Neural progenitor cell (in vitro differentiated cells): ENCODE measurements at regions not wholly inside any gene's neighbourhood (a gene's known extent, or its start where the extent isn't known, plus 50 kb on each side); places are given as distances from the start of the nearest gene placed in this dataset.
"Not testable (repeated sequence)": the region's sequence is repeated elsewhere in the genome, so short reads cannot be mapped to it uniquely, and the experiment has no call there.

Experiments
- DNase-seq: peaks from one replicate; pipeline ENCODE4 v3.0.0-alpha.2; 2016; ENCODE audit warnings: low spot score
- H2AFZ ChIP-seq: fragments of 200-600 bp; sonication (generic); replicated peaks from 2 replicates; pipeline ENCODE4 v1.6.1; 2016; ENCODE audit warnings: antibody characterized with exemption
- H3F3A ChIP-seq: fragments of 200-600 bp; sonication (generic); 2 replicates; pipeline ENCODE4 v1.6.1; 2016; ENCODE audit warnings: antibody characterized with exemption, low read depth
- H3K27ac ChIP-seq: fragments of 200-600 bp; sonication (generic); 2 replicates; pipeline ENCODE4 v1.5.1; 2016; ENCODE audit warnings: mild to moderate bottlenecking
- H3K27me3 ChIP-seq: fragments of 200-600 bp; sonication (generic); 2 replicates; pipeline ENCODE4 v1.6.1; 2016; ENCODE audit warnings: mild to moderate bottlenecking, moderate library complexity
- H3K36me3 ChIP-seq: fragments of 200-600 bp; sonication (generic); 2 replicates; pipeline ENCODE4 v1.5.1; 2016
- H3K4me1 ChIP-seq: fragments of 200-600 bp; sonication (generic); 2 replicates; pipeline ENCODE4 v1.6.1; 2016; ENCODE audit warnings: mixed run types
- H3K4me2 ChIP-seq: fragments of 200-600 bp; sonication (generic); 2 replicates; pipeline ENCODE4 v1.6.1; 2016
- H3K4me3 ChIP-seq: fragments of 200-600 bp; sonication (generic); 2 replicates; pipeline ENCODE4 v1.5.1; 2016
- H3K79me2 ChIP-seq: fragments of 200-600 bp; sonication (generic); 2 replicates; pipeline ENCODE4 v1.6.1; 2016; ENCODE audit warnings: low read depth
- H3K9ac ChIP-seq: fragments of 200-600 bp; sonication (generic); 2 replicates; pipeline ENCODE4 v1.6.1; 2016
- H3K9me3 ChIP-seq: fragments of 200-600 bp; sonication (generic); 2 replicates; pipeline ENCODE4 v1.5.1; 2016; ENCODE audit warnings: low read depth
- H4K20me1 ChIP-seq: fragments of 200-600 bp; sonication (generic); 2 replicates; pipeline ENCODE4 v1.6.1; 2016; ENCODE audit warnings: low read depth
- H3K27ac Mint-ChIP-seq: 3 replicates; pipeline ENCODE4 v1.8.0; 2021; ENCODE audit warnings: mixed read lengths
- H3K27me3 Mint-ChIP-seq: 2 replicates; pipeline ENCODE4 v1.8.0; 2022; ENCODE audit warnings: low read depth, mild to moderate bottlenecking, inconsistent platforms, moderate library complexity, mixed read lengths; ENCODE audit not compliant: insufficient read depth
- H3K36me3 Mint-ChIP-seq: 3 replicates; pipeline ENCODE4 v1.8.0; 2021; ENCODE audit warnings: mixed read lengths
- H3K4me1 Mint-ChIP-seq: 3 replicates; pipeline ENCODE4 v1.8.0; 2021; ENCODE audit warnings: mixed read lengths
- H3K4me3 Mint-ChIP-seq: 3 replicates; pipeline ENCODE4 v1.8.0; 2021; ENCODE audit warnings: mild to moderate bottlenecking, moderate library complexity, mixed read lengths
- H3K9me3 Mint-ChIP-seq: 3 replicates; pipeline ENCODE4 v1.8.0; 2020; ENCODE audit warnings: mixed read lengths
- CTCF ChIP-seq: fragments of 200-600 bp; sonication (generic); IDR thresholded peaks from 2 replicates; pipeline ENCODE4 v1.5.1; 2017; ENCODE audit warnings: antibody characterized with exemption, mild to moderate bottlenecking
- EZH2 ChIP-seq: fragments of 200-600 bp; sonication (generic); IDR thresholded peaks from 2 replicates; pipeline ENCODE4 v1.6.1; 2017; ENCODE audit warnings: antibody characterized with exemption, mild to moderate bottlenecking, moderate library complexity
- EZH2phosphoT487 ChIP-seq: fragments of 200-600 bp; sonication (generic); IDR thresholded peaks from 2 replicates; pipeline ENCODE4 v1.6.1; 2017; ENCODE audit warnings: antibody characterized with exemption

- H3K79me2 ChIP-seq, result no peaks in the 10 kb centered on the region
- no peak overlapping the region for H2AFZ ChIP-seq
- peaks cover 9% of the 10 kb centered on the region for H3K27me3 Mint-ChIP-seq
- no peak overlapping the region for H3K4me3 Mint-ChIP-seq
- H3K27ac Mint-ChIP-seq, result no peak overlapping the region
- no peaks in the 10 kb centered on the region for H3F3A ChIP-seq
- peaks cover 14% of the 10 kb centered on the region for H3K9me3 ChIP-seq
- no peak for DNase-seq
- H3K36me3 Mint-ChIP-seq, result peaks cover 3% of the 10 kb centered on the region
- TF ChIP-seq EZH2phosphoT487 (no peak), CTCF (no peak), EZH2 (no peak)
- peaks cover 55% of the 10 kb centered on the region for H3K9me3 Mint-ChIP-seq
- no peak overlapping the region for H3K4me3 ChIP-seq
- H3K27me3 ChIP-seq, result no peaks in the 10 kb centered on the region
- H3K4me1 Mint-ChIP-seq, result no peaks in the 10 kb centered on the region
- no peaks in the 10 kb centered on the region for H4K20me1 ChIP-seq
- H3K4me2 ChIP-seq, result no peak overlapping the region
- no peaks in the 10 kb centered on the region for H3K36me3 ChIP-seq
- H3K27ac ChIP-seq, result no peak overlapping the region
- H3K4me1 ChIP-seq, result no peaks in the 10 kb centered on the region
- H3K9ac ChIP-seq, result no peak overlapping the region
Observed at GRCh38 chr13:19074519-19074918, 107.1 kb downstream of the TUBA3C start.

GRCh38 chr13:19074106-19074505 is 107.5 kb downstream of the TUBA3C start:
- not testable (repeated sequence) for DNase-seq, H3K27me3 Mint-ChIP-seq, H2AFZ ChIP-seq, H3F3A ChIP-seq, H3K36me3 ChIP-seq, H3K9ac ChIP-seq, H3K4me3 ChIP-seq, H3K27me3 ChIP-seq, H3K27ac Mint-ChIP-seq, H3K4me3 Mint-ChIP-seq, H3K27ac ChIP-seq, H3K4me1 ChIP-seq, H3K4me2 ChIP-seq, H4K20me1 ChIP-seq, H3K79me2 ChIP-seq, H3K36me3 Mint-ChIP-seq, H3K4me1 Mint-ChIP-seq
- H3K9me3 Mint-ChIP-seq, result peaks cover 52% of the 10 kb centered on the region
- peaks cover 11% of the 10 kb centered on the region for H3K9me3 ChIP-seq

GRCh38 chr13:19072956-19073706 is 108.5 kb downstream of the TUBA3C start:
- not testable (repeated sequence) for H3K27me3 ChIP-seq, H3K36me3 Mint-ChIP-seq, H3K4me1 ChIP-seq, H3K4me1 Mint-ChIP-seq, H3K27me3 Mint-ChIP-seq, H3K4me3 Mint-ChIP-seq, H3K9me3 ChIP-seq, H4K20me1 ChIP-seq, H3K9ac ChIP-seq, H3K27ac Mint-ChIP-seq, H3F3A ChIP-seq, H3K4me3 ChIP-seq, H3K4me2 ChIP-seq, H3K27ac ChIP-seq, H2AFZ ChIP-seq, H3K79me2 ChIP-seq, H3K36me3 ChIP-seq, DNase-seq
- peaks cover 48% of the 10 kb centered on the region for H3K9me3 Mint-ChIP-seq

GRCh38 chr13:19072543-19072942 is 109.1 kb downstream of the TUBA3C start:
- Histone ChIP-seq H3K27ac (no peak overlapping the region), H3K79me2 (no peaks in the 10 kb centered on the region), H3K4me3 (no peak overlapping the region), H3K4me1 (no peaks in the 10 kb centered on the region), H4K20me1 (no peaks in the 10 kb centered on the region), H3K9me3 (peaks cover 4% of the 10 kb centered on the region), H3F3A (no peaks in the 10 kb centered on the region), H2AFZ (no peak overlapping the region), H3K36me3 (no peaks in the 10 kb centered on the region), H3K9ac (no peak overlapping the region), H3K27me3 (no peaks in the 10 kb centered on the region), H3K4me2 (no peak overlapping the region)
- Mint-ChIP-seq H3K27me3 (peaks cover 4% of the 10 kb centered on the region), H3K36me3 (peaks cover 3% of the 10 kb centered on the region), H3K4me3 (no peak overlapping the region), H3K9me3 (peaks cover 45% of the 10 kb centered on the region), H3K27ac (no peak overlapping the region), H3K4me1 (no peaks in the 10 kb centered on the region)
- no peak for TF ChIP-seq EZH2
- no peak for TF ChIP-seq CTCF
- TF ChIP-seq EZH2phosphoT487, result no peak
- no peak for DNase-seq
